HT1080 (cell line): ENCODE measurements at regions not wholly inside any gene's neighbourhood (a gene's known extent, or its start where the extent isn't known, plus 50 kb on each side); places are given as distances from the start of the nearest gene placed in this dataset.

ENCODE experiments used
- DNase-seq: peaks from one replicate; pipeline ENCODE4 v3.0.0-alpha.2; 2015; ENCODE audit warnings: low read depth

- no peak for DNase-seq
Measured at GRCh38 chr2:37425408-37425807, 81.0 kb downstream of the QPCT start.

DNA sequence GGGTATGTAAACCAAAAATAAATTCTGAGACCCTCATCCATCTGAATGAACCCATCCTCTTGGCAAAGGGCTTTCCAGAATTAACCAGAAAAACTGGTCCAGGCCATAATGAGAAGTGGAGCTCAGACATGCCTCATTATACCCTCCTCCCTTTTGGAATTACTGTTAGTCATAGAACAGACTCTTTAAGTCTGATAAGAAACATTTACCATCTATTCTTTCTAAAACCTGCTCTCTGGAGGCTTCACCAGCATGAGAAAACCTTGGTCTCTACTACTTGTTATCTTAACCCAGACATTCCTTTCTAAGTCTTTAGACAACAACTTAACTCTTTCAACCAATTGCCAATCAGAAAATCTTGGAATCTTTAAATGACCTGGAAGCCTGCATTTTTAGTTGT is 82.8 kb downstream of the QPCT start:
- DNase-seq: no peak

DNA sequence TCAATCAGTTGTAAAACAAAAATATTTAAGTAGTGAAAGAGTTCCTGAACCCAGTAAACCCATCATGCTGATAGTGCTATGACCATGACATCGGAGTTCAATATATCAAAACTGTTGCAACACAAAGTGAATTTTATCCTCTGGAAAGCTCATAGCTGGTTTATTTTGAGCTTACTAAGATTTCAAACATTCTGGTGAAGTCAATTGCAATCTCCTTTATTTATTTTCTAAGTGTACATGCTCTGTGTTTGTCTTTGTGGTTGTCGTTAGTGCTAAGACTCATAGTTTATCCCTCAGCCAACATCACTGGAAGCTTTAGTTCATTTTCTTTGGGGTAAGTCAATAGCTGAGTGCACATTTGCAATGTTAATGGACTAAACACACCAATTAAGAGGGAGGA is 91.9 kb downstream of the QPCT start:
- DNase-seq: no peak

DNA sequence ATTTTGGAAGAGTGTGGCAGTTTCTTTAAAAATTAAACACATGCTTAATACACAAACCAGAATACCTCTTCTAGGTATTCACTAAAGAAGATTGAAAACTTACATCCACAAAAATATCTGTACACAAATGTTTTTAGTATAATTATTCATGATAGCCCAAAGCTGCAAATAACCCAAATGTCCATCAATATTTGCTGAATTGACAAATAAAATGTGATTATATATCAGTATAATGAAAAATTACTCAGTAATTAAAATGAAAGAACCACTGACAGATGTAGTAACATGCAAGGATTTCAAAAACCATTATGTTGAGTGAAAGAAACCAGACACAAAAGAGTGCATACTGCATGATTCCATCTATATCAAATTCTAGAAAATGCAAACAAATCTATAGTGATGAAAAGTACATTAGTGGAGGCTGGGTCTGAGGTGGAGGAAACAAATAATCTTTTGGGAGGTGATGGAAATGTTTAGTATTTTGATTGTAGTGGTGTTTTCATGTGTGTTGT is 94.8 kb downstream of the QPCT start:
- DNase-seq: no peak

- DNase-seq: peak; percentile 52
Measured at GRCh38 chr2:37441055-37441454, 96.6 kb downstream of the QPCT start.

DNA sequence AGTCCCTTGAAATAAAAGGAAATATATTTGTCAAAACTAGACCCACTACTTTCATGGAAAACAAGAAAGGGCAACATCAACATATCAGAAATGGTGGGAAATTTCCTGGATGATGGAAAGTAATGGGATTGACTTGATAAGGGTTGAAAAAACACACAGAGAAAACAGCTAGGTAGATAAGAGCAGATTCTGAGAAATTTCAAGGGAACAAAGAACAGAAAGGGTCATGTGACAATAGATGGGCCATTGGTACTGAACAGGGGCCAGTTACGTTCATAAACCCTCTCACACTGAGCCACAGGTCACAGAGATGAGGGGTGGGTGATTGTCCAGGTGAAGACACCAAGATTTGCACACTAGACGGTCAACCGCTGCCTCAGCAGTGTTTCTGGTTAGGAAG is 98.7 kb downstream of the QPCT start:
- no peak for DNase-seq

GRCh38 chr2:37447446-37447845 is 103.0 kb downstream of the QPCT start:
- no peak for DNase-seq

DNA sequence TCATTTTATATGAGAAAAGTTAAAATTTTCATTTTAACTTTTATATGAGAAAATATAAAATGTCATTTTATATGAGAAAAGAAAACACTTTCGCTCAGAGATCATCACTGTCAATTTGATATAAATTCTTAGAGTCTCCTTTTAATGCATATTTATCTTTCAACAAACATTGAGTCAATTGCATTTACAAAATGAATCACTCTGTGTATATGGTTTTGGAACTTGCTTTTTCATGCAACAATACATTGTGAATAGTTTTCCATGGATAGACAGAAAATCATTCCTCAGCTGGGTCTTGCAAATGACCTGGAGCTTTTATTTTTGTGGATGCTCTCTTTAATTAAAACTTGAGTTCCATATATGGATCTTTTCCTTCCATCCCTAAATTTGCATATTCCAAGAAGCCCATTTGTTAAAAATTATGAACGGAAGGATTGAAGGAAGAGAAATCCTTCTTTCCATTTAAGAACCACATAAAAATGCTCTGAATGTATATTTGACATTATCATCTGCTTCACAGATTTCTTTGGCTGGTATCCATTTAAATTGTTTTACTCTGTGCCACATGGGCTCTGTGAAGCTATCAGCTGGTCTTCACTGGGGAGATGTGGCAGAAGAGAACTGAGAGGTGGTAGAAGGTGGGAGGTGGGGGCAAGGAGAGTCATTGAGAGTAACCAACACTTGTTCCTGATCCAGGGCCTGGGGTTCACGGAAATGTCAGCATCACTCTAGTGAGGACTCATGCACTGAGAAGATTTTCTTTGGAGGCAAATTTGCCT is 104.1 kb downstream of the QPCT start:
- DNase-seq: no peak

DNA sequence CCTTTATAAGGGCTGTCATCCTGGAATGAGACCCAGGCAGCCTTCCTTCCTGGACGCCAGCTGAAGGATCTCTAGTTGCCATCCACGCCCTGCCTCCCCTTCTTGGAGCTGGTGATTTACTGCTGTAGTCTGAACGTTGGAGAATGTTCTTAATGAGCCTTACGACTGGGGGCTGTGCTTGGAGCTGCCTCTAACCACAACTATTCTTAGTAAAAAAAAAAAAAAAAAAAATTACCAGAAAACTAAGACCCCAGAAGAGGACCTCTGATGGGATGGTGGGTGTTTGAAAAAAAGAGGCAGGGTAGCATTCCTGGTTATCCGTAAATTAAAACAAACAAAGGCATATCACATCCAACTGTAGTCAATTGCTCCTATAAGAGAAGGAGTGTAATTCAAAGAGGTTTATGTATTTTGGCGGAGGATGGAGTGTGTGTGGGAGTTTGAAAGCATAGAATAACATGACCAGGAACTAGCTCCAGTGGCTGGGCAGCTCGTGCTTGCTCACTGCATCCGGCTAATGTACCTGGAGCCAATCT is 105.4 kb downstream of the QPCT start:
- DNase-seq: no peak

- no peak for DNase-seq
Measured at GRCh38 chr2:37453027-37453426, 108.6 kb downstream of the QPCT start.

DNA sequence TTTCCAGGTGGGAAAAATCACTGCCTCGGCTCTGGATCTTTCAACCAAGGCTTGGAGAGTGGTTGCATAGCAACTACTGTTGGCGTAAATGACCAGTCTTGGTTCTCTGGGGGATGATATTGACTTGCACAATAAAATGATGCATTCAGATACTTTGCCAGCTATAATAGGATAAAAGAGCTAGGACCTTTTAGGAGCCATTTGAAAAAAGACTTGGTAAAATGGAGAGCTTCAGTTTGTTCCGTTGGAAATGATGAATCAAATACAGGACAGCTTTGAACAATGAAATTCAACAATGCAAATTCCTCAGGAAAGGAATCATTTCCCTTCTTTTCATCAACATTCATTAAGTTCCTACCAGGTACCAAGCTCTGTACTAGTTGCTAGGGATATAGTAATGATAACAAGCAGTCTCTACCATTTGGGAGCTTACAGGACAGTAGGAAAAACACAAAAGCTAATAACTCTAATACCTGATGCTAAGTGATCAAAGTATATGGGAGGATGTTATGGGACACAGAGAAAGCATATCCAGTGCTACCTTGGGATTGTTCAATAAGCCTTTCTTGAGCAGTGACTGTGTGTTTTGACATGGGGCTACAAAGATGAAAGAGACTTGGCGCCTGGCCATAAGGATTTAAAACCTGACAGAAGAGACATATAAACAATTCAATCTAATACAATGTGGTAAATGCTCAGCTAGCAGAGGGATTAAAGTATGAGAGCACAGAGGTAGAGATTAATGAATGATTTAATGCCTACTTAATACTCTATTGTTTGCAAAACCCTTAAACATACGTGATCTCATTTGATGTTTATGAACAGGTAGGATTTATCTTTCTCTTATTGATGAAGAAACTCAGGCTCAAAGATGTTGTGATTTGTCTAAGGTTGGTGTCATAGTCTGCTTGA is 110.7 kb downstream of the QPCT start:
- peak; percentile 31 for DNase-seq

GRCh38 chr2:37456479-37456878 is 112.0 kb downstream of the QPCT start:
- peak; percentile 33 for DNase-seq

DNA sequence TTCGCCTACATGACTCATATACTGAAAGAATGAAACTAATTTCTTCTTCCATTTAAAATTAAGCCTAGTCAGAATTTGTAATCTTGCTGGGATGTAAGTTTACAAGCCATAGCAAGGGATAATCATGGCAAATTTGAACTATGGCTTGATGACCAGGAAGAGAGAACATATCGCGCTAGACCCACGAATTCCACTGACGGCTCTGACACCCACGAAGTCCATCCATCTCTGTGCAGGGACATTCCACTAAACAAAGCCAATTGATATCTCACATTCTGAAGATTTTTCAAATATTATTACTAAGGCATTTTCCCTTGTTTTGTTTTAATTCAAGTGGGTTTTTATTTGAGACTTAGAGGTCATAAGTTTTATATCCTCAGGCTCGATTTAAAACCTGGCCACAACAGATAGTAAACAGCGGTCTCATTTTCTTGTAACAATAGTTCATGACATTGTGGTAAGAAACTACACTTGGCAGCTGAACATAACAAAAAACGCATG is 113.0 kb downstream of the QPCT start:
- DNase-seq: no peak

DNA sequence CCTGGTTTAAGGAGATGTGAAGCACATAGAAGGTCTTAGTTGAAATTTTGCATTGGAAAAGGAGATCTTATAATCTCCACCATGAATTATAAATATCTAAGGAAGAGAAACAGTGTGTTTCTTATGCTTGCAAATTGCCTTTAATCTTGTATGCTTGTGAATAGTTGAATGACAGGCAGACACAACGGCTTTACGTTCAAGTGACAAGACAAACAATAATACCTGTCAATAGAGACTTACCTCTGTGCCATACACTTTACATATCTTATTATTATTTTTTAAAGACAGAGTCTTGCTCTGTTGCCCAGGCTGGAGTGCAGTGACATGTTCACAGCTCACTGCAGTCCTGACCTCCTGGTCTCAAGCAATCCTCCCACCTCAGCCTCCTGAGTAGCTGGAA is 113.7 kb downstream of the QPCT start:
- no peak for DNase-seq

DNA sequence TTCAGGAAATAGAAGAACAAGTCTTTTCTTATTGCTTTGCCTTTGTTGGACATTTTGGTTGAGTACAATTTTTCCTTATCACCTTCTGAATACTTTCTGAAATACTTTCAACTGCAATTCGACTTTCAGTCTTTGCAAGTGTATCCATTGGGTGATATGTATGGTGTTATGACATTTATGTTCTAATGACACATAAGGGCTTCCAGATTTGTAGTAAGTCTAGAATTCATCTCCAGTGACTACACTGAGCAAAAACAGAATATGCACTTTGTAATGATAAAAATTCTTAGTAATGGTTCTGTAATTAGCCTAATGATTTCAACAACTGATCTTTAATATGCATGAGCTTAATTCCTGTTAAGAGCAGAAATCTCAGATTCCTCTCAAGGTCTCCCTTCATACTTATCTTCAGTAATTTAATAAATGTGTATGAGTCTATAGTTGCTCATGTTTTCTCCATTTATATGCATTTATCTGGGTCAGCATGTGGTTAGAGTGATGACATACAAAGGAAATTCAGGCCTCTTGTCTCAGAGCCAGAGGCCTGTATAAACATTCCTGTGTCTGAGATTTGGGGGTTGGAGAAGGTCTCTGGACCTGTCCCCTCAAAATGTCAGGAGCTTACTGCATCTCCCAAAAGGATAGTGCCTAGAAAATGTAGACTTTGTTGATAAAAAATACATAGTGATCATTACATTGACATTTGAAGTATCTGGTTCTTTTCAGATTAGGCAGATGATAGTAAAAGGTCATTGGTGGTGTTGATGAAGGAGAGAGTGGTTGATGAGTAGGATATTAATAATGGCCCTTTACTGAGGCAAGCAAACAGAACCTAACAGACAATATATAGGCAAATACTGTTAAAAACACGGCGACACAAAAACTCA is 114.9 kb downstream of the QPCT start:
- DNase-seq: peak; percentile 68

DNA sequence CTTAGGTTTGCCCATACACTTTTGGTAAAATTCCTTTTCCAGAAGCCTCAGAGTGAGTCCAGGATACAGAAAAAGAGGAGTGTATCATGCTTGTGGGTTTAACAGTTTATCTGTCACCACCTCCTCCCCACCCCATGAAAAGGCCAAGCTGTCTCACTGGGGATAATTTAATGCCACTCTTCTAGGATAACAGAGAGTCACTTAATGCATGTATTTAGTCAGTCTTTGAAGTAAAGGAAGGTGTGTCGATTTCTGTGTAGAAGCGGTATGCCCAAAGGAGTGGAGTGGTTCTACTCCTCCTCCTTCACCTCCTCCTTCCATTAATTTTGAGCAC is 116.4 kb downstream of the QPCT start:
- DNase-seq: no peak

DNA sequence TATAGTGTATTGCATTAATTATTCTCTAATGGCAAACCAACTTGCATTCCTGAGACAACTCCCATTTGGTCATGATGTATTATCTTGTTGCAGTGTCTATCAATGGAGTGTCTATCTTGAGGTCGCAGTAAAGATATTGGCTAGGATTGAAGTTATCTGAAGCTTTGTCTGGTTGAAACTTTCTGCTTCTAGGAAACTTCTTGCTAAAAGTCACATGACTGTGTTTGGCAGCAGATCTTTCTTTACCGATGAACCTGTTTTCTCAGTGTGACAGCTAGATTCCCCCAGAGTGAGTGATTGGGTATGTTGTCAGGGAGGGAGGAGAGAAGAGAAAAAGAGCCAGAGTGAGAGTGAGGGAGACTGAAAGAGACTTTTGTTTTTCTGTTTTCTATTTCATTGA is 119.6 kb downstream of the QPCT start:
- no peak for DNase-seq

DNA sequence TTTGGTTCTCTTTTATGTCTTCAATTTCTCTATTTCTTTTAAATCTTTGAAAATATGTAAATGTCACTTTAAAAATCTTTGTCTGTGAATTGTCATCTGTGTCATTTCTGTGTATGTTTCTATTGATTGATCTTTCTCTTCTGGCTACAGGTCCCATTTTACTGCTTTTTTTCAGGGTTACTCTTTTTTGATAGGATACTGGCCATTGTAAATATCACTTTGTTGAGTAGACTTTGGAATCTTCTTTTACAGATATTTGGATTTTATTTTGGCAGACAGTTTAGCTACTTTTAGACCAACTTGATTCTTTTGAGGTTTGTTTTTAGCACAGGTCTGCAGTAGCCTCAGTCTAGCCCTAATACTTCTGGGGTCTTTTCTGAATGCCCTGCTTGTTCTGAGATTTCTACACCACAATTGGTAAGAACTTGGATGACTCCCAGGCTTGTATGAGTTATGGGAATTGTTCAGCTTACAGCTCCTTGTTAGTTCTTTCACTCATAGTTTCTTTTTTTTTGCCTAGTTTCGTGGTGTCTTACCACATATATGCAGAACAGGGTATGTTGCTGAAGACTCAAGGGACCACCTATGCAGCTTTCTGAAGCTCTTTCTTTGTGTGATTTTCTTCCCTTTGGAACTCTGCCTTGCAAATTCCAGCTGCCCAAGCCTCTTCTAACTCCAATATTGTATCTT is 122.2 kb downstream of the QPCT start:
- DNase-seq: no peak

DNA sequence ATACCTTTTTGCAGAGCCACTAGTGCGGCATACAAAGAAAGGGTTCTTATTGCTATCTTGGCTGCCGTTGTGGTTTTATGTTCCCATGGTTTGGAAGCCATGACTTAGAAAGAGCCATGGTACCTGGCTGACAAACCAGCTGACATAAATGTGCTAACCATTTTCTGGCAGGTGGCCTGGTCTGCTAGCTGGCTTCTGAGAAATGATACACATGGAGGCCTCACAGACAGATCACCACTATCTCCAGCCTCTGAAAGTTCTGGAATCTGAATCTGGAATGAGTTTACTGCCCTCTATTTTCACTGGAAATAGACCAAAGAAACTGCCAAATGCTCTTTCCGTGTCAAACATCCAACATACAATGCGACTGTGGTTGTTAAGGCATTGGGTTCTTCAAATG is 123.7 kb downstream of the QPCT start:
- no peak for DNase-seq

DNA sequence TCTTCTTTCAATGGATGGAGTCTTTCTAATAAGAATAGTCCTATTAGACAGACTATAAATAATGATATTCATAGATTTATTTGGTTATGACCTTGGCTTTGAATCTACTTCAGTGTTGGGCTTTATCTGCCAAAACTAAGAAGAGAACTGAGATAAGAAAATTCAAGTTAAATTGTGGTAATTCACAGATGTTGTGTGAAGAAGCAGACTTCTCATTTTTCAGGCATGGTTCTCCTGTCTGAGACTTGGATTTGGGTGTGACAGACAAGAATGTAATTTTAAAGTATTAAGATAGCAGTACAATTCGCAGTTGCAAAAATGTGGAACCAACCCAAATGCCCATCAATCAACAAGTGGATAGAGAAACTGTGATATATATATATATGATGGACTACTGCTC is 124.7 kb downstream of the QPCT start:
- DNase-seq: no peak

- DNase-seq: no peak
Measured at GRCh38 chr2:37471104-37471503, 126.7 kb downstream of the QPCT start.
